ENCODE measurements at regions not wholly inside any gene's neighbourhood (a gene's known extent, or its start where the extent isn't known, plus 50 kb on each side); places are given as distances from the start of the nearest gene placed in this dataset.

DNA sequence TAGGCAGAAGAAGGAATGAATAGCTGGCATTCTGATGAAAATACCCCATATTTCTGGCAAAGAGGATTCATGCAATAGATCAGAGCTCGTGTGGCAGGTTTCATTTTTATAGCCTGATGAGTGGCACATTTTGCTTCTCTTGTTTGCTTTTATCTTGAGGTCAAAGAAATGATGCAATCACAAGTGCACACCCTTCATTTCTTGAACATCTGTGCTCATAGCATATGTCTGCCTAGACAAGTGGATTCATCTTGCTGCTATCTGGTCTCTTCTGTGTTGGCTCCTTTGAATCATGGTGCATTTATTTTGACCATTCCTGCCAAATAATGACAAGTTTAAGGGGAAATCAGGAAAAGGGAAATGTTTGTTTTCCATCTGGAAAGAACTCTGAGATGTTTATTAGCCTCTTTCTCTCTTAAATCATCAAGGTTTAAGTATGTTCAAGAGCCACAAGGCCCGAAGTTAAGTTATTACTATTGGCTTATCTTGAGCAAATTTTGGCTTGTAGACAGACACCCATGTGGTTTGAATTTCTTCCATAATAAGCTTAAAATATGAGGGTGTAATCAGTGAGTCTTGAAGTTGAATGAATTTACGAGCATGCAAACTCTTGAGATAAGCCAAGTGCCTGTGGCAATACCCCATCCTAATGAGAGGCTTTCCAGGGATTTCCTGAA lies 59.3 kb upstream of the HS3ST1 start:
- TF ChIP-seq, protein P1, sequence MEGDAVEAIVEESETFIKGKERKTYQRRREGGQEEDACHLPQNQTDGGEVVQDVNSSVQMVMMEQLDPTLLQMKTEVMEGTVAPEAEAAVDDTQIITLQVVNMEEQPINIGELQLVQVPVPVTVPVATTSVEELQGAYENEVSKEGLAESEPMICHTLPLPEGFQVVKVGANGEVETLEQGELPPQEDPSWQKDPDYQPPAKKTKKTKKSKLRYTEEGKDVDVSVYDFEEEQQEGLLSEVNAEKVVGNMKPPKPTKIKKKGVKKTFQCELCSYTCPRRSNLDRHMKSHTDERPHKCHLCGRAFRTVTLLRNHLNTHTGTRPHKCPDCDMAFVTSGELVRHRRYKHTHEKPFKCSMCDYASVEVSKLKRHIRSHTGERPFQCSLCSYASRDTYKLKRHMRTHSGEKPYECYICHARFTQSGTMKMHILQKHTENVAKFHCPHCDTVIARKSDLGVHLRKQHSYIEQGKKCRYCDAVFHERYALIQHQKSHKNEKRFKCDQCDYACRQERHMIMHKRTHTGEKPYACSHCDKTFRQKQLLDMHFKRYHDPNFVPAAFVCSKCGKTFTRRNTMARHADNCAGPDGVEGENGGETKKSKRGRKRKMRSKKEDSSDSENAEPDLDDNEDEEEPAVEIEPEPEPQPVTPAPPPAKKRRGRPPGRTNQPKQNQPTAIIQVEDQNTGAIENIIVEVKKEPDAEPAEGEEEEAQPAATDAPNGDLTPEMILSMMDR (IDR thresholded peaks at IDR 0.05), result no peak
- no peak for TF ChIP-seq ZFX (IDR thresholded peaks at IDR 0.05; ENCODE audit: borderline replicate concordance)
- no peak overlapping the region for H3K27ac ChIP-seq

DNA sequence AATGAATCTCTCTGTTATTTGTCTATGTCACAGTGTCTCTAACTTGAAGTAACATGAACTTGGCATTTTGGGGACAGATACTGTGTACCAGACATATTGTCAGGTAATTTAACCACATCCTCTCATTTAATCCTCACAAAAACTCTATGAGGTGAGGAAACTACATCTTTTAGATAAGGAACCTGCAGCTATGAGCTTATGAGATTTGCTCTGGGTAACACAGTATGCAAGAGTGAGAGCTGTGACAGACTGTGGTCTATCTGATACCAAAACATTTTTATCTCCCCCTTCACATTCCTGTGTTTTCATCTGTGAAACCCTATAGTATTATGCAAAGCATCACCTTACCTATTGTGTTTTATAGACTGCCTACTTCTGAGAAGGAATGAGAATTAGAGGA lies 58.4 kb upstream of the HS3ST1 start:
- no peak for TF ChIP-seq ZFX (IDR thresholded peaks at IDR 0.05; ENCODE audit: borderline replicate concordance)
- TF ChIP-seq, protein P1 (IDR thresholded peaks at IDR 0.05), result no peak
- H3K27ac ChIP-seq, result no peak overlapping the region

DNA sequence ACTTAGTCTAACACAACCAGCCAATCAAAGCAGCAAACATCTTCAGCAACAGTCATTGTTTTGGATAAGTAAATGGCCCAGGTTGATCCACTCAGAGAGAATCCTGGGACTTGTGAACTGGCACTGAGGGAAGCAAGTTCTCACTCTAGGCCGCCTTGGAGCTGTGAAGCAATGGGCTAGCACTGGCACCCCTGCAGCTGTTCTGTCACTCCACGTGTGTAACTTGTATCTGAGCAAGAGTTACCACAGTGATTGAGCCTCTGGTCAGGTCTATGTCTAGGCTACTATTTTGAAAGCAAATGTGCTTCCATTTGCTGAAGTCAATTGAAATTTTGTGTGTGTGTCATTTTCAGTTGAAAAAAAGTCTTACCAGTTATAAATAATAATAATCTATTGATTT lies 57.2 kb upstream of the HS3ST1 start:
- no peak for TF ChIP-seq ZFX (IDR thresholded peaks at IDR 0.05; ENCODE audit: borderline replicate concordance)
- TF ChIP-seq, protein P1 (IDR thresholded peaks at IDR 0.05), result no peak

DNA sequence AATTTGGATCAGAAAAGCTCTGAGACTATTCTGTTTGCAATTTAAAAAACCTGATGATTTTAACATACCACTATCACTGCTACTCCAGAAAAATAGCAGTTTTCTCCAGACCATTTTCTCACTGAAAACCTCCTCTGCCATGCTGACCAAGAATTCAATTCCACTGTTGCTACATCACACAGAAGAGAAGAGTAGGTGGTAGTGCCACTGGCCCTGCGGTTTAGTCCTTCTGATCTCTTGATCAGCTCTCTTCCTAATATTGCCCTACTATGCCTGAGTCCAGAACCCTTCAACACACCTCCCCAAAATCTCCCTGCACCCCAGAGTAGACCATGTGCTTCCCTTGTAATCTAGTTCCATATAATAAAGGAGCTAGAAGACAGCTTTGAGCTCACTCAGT lies 55.8 kb upstream of the HS3ST1 start:
- TF ChIP-seq, protein P1 (IDR thresholded peaks at IDR 0.05), result no peak
- no peak for TF ChIP-seq ZFX (IDR thresholded peaks at IDR 0.05; ENCODE audit: borderline replicate concordance)
- H3K27ac ChIP-seq, result no peak overlapping the region

More for the DNA sequence above, 57.2 kb upstream of the HS3ST1 start:
- H3K27ac ChIP-seq, result no peak overlapping the region

DNA sequence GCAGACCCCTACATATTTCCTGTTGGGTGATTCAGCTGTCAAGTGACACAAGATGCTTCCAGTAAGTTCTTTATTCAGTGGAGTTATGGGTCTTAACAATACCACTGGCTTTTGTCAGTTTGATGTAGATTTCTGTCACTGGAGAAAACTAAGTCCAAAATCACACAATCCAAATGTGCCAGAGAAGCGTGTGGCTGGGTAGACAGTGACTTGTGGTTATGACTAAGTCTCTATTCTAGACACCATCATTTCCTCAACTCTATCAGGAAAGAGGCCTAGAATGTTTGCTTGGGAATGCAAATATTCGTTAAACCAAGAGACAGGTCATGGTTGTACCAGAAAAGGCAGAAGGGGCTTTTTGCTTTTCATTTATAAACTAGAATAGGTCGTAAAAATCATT lies 54.4 kb upstream of the HS3ST1 start:
- TF ChIP-seq ZFX (IDR thresholded peaks at IDR 0.05; ENCODE audit: borderline replicate concordance), result no peak
- H3K27ac ChIP-seq, result no peak overlapping the region

DNA sequence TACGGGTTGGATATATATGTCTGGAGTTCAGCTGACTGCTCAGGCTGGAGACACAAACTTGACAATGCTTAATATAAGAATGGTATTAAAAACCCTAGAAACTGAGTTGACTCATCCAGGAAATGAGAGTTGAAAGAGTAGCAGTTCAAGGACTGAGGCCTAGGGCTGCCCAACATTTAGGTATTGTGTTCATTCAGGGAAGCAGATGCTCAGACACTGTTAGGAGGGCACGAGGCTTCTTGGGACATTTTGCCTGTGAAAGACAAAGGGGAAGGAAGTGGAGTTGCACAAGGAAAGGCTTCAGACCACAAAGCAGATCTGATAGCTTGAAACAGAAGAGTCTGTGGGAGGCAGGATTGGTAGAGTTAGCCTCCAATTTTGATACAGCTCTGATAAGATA lies 52.0 kb upstream of the HS3ST1 start:
- no peak overlapping the region for H3K27ac ChIP-seq
- TF ChIP-seq, protein P1 (IDR thresholded peaks at IDR 0.05), result no peak
- TF ChIP-seq ZFX (IDR thresholded peaks at IDR 0.05; ENCODE audit: borderline replicate concordance), result no peak
